GM23248 (cell line): ENCODE measurements at regions not wholly inside any gene's neighbourhood (a gene's known extent, or its start where the extent isn't known, plus 50 kb on each side); places are given as distances from the start of the nearest gene placed in this dataset.

Experiments used
- EZH2 ChIP-seq: fragments of 200-600 bp; sonication (generic); IDR thresholded peaks from 2 replicates; pipeline ENCODE4 v1.6.1; 2018; ENCODE audit warnings: antibody characterized with exemption, mild to moderate bottlenecking; ENCODE audit not compliant: insufficient read depth, poor library complexity, severe bottlenecking
- EZH2phosphoT487 ChIP-seq: fragments of 200-600 bp; sonication (generic); IDR thresholded peaks from 2 replicates; pipeline ENCODE4 v1.6.1; 2018; ENCODE audit warnings: antibody characterized with exemption, moderate library complexity, mild to moderate bottlenecking, low read depth; ENCODE audit not compliant: insufficient read depth

DNA sequence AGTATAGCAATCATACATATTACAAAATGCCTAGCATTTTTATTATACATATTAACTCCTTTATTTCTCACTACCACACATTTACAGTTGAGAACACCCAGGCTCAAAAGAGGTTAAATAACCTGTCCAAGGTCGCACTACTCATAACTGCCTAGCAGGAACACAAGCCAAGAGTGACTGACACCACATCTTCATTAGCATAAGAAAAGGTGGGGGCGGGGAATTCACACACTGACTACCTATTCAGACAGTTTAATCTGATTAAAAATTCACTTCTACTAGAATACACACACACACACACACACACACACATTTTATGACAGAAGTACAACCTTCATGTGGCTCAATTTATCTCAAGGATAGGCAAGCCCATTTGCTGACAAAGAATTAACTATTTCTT is 77.8 kb upstream of the CACHD1 start:
- TF ChIP-seq EZH2 (no peak), EZH2phosphoT487 (no peak)
